ENCODE measurements at regions not wholly inside any gene's neighbourhood (a gene's known extent, or its start where the extent isn't known, plus 50 kb on each side); places are given as distances from the start of the nearest gene placed in this dataset.
"Not testable (repeated sequence)": the region's sequence is repeated elsewhere in the genome, so short reads cannot be mapped to it uniquely, and the experiment has no call there.

DNA sequence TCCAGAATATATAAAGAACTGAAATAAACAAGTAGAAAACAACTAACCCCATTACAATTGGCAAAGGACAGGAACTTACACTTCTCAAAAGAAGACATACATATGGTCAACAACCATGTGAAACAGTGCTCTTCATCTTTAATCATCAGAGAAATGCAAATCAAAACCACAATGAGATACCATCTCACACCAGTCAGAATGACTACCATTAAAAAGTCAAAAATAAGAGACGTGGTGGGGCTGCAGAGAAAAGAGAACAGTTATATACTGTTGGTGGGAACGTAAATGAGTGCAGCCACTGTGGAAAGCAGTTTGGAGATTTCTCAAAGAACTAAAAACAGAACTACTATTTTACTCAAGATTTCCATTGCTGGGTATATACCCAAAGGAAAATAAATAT, 1696.3 kb upstream of the TMEFF2 start:
- no peak for DNase-seq

DNA sequence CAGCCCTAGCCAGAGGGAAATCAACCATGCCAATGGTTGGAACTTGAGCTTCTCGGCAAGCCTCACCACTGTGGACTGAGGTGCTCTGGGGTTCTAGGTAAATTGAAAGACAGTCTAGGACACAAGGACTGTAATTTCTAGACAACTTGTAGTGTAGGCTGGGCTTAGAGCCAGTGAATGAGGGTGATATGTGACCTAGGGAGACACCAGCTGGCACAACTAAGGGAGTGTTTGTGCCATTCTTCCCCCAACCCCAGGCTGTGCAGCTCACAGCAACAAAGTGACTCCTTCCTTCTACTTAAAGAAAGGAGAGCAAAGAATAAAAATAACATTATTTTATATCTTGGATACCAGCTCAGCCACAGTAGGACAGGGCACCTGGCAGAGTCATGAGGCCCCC, 1690.7 kb upstream of the TMEFF2 start:
- DNase-seq = no peak

DNA sequence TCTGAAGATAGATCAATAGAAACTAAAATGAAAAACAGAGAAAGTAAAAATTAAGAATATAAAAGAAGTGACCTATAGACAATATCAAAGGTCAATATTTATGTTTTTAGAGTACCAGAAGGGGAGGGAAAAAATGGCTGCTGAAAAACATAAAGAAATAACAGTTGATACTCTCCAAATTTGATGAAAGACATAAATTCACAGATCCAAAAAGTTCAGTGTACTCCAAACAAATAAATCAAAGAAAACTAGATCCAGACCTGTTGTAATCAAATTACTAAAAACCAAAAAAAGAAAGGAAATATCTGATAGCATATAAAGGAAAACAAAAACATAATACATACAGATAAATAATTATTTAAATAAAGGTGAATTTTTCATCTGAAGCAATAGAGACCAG, 1689.1 kb upstream of the TMEFF2 start:
- no peak for DNase-seq

DNA sequence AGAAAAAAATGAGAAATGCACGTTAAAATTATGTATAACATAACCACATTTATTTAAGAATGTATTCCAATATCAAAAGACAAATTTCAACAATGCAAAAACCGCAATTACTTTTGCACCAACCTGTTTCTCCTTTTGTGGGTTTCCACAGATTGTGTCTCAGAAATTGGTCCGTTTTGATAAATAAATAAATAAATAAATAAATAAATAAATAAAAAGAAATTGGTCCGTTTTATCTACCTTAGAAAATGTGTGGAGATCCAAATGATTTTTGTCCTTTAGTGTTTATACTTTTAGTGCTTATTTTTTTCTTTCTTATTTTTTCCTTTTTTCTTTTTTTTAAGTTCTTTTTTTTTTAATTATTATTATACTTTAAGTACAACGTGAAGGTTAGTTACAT, 1682.2 kb upstream of the TMEFF2 start:
- DNase-seq = no peak

DNA sequence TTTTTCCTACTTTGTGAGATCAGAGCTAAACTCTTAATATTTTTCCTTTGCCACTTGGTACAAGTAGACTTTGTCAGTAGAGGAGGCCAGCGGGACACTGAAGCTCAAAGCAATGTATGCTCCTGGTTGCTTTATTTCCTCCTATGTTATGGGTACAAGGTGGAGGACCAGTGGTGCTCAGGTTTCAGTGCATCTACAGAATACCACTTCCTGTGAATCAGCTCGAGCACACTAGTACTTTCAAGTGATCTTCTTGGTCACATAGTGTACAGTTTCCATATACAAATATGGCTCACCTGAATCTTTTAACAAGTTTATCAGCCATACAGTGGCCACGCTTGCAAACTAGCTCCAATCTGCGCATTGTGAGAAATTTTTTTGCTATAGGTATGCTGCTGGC, 1674.8 kb upstream of the TMEFF2 start:
- DNase-seq = no peak

DNA sequence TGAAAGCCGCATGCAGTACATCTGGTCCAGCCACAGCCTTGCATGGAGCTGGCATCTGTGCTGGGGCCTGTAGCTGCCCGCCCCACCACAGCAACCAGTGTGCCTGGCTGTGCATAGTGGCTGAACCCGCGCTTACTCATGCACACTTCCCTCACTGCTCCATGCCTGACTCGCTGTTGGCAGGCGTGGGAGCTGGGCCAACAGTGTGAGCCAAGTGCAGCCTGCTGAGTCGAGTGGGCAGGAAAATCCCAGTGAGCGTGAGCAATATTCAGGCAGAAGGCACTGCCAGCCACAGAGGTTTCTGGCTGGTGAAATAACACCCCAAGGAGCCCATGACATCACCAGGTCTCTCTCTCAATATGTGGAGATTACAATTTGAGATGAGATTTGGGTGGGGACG, 1674.1 kb upstream of the TMEFF2 start:
- peak; percentile 0 for DNase-seq

DNA sequence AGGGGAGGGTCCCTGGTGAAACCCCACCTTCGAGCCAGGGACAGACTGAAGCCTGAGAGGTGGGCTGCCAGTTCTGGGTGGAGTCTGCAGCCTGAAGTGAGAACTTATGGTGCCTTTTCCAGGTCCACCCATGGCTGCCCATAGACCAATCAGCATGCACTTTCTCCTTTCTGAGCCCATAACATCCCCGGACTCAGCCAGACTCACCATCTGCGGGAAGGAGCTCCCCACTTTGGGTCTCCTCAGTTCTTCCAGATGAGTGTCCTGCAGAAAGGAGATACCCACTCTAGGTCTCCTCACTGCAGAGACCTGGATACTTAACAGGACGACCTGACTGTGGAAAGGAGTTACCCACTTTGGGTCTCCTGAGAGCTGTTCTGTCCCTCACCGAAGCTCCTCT, 1673.4 kb upstream of the TMEFF2 start:
- no peak for DNase-seq

DNA sequence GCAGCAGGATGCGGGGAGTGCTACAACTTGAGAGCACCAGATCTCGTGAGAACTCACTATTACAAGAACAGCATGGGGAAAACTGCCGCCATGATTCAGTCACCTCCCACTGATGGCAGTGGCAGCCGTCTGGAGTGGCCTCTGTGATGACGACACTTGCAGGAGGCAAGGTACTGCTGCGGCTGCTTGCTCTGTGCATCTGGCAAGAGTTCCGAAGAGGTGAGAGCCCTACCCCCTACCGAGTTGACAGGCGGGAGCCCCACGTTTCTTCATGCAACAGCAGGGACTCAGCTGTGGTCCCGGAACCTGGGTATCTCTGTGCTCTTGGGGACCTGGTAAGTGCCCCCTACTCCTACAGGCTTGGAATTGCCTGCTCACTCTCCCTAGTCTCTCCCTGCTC, 1672.7 kb upstream of the TMEFF2 start:
- no peak for DNase-seq

DNA sequence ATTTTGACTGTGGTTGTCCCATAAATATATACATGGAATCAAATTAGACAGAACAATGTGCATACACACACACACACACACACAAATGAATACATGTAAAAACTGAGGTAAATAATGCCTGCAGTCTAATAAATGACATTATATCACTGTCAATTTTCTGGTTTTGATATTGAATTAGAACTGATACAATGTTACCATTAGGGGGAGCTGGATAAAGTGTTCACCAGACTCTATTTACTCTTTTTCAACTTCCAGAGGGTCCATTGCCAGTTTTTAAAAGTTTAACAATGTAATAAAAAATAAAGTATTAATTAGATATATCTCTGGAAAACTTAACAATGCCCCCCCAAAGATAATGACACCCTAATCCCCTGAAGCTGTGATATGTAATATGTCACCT, 1666.8 kb upstream of the TMEFF2 start:
- DNase-seq = no peak

DNA sequence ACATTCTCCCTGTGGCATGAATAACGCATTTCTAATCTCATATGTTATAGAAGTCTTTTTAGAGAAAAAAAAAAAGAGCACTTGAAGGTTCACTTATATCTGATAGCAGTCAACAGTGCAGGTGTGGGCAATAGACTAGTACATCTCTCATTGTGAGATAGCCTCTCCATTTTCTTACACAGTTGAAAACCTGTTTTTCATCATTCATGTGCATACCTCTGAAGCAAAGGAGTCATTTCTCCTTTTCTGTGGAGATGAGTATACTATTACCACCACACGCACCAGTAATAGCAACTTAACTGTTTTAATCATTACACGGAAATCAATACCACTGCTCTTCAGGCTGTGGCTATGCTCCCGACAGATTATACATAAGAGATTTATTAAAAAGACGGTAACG, 1653.3 kb upstream of the TMEFF2 start:
- DNase-seq = no peak

DNA sequence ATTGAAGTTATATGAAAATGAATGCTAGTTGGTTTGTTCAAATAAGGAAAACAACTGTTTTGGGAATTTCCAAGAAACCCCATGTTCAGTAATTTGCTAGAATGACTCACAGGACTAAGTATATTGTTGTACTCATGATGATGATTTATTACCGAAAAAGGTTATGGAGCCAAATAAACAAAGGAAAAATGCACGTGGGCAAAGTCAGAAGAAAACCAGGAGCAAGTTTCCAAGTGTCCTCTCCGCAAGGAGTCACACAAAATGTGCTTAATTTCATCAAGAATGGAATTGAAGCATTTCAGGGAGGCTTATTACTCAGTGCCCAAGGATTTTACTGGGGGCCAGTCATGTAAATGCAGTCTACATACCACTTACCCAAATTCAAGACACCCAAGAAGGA, 1652.4 kb upstream of the TMEFF2 start:
- DNase-seq = peak; percentile 61

DNA sequence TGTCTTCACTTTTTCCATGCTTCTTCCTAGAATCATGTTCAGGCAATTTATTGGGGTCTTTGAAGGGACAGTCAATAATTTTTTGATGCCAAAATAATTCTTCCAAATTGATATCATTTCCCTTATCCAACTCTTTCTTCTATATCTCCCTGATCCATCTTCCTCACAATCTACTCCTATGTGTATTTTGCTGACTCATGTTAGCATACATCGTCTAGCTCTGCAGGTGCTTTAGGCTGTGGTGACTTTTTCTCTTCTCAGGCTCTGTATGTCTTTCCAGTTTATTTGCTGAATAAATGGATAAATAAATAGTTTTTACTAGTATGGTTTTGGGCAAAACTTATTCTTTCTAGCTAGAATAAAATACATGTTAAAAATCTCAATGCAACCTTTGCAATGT, 1650.9 kb upstream of the TMEFF2 start:
- no peak for DNase-seq

DNA sequence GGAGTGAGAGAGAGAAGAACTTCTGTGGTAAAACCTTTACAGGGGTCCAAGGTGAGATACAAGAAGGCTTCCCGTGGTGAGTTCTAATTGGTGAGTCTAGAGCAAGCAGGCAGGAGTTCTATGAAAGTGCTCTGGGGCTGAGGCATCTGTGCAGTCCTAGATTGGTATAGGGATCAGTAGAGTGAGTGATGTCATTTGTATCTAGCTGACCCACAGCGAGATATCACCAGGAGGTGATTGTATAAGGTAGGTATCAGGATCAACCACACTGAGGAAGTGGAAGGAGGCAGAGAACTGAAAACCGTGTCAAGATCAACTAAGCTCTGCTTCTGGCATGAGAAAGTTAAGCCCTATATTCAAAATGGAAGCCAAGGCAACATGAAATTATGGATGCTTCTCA, 1648.9 kb upstream of the TMEFF2 start:
- DNase-seq = no peak

DNA sequence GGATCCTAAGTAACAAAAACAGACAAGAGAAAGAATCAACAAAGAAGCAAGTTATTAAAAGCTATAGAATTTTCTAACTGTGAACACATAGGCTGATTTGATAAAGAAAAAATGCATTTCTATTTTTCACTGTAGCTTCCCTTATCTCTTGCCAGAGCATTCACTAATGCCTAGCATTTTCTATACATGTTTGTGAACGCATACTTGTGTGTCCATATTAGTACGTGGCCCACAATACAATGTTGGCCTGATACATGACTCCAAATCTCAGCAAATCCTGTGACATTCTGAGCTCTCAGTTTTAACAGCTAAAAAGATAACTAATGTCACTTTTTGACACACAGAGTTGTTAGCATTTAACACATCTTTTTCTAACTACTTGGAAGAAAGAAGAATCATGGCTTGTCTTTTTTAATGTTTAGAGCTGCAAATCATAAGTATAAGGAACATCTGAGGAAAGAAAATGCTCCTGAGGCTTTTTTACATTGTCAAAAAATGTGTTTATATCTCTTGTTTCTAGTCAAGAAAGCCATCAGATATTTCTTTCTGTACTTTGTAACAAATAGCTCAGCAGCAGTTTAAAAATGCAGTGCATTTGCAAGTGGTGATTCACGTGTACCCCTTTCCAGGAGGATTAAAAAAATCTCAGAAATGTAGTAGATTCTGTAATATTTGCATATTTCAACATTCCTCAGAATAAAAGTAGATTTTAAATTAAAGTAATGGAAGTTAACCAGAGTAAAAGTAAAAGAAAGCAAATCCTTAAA, 1646.8 kb upstream of the TMEFF2 start:
- peak; percentile 76 for DNase-seq

DNA sequence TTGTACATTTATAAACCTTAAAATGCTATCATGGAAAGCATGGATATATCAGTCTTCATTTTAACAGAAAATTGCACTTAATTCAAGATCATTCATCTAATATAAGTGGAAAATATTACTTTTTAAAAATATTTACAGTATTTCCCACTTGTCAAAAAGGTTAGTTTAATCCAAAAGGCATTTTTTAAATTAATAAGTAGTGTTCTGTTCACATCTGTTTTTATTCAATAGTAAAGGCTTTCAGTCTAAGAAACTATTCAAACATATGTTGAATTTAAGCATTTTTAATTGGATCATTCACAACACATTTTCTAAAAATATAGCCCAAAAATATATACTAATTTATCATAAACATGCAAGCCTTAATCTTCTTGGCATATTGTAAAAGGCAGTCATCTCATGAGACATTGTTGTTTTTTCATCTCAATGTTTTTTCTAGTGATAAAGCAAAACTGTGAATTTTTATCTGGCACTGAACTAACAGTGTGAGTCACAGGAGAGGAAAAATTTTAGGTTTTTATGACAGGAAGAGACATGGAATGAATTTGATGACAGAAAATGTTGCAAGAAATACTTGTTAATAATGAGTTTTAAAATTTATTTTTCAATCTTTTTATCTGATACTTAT, 1642.5 kb upstream of the TMEFF2 start:
- DNase-seq = peak; percentile 79

DNA sequence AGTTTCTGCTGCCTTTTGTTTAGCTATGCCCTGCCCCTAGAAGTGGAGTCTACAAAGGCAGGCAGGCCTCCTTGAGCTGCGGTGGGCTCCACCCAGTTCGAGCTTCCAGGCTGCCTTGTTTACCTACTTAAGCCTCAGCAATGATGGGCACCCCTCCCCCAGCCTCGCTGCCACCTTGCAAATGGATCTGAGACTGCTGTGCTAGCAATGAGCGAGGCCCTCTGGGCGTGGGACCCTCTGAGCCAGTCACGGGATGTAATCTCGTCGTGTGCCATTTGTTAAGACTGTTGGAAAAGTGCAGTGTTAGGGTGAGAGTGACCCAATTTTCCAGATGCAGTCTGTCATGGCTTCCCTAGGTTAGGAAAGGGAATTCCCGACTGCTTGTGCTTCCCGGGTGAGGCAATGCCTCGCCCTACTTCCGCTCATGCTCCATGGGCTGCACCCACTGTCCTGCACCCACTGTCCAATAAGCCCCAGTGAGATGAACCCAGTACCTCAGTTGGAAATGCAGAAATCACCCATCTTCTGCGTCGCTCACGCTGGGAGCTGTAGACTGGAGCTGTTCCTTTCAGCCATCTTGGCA, 1641.8 kb upstream of the TMEFF2 start:
- not testable (repeated sequence) for DNase-seq

DNA sequence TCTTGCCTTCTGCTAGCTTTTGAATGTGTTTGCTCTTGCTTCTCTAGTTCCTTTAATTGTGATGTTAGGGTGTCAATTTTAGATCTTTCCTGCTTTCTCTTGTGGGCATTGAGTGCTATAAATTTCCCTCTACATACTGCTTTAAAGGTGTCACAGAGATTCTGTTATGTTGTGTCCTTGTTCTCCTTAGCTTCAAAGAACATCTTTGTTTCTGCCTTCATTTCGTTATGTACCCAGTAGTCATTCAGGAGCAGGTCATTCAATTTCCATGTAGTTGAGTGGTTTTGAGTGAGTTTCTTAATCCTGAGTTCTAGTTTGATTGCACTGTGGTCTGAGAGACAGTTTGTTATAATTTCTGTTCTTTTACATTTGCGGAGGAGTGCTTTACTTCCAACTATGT, 1639.2 kb upstream of the TMEFF2 start:
- peak; percentile 67 for DNase-seq

DNA sequence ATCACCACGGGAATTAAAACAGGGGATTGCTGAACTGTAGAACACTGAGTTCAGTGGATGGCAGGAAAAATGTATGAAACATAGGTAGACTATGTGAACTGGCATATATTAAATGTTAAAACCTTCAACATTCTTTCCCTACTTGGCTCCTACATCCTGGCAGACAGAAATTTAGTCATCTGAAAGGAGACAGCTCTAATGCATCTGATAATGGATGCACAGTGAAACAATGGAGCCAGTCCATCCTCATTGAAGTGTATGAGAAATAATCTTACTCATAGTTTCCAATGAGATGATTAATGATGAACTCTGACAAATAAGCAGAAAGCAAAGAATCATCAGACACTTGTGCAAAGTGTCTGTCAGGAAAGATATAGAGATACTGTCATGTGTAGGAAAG, 1629.7 kb upstream of the TMEFF2 start:
- DNase-seq = peak; percentile 87

DNA sequence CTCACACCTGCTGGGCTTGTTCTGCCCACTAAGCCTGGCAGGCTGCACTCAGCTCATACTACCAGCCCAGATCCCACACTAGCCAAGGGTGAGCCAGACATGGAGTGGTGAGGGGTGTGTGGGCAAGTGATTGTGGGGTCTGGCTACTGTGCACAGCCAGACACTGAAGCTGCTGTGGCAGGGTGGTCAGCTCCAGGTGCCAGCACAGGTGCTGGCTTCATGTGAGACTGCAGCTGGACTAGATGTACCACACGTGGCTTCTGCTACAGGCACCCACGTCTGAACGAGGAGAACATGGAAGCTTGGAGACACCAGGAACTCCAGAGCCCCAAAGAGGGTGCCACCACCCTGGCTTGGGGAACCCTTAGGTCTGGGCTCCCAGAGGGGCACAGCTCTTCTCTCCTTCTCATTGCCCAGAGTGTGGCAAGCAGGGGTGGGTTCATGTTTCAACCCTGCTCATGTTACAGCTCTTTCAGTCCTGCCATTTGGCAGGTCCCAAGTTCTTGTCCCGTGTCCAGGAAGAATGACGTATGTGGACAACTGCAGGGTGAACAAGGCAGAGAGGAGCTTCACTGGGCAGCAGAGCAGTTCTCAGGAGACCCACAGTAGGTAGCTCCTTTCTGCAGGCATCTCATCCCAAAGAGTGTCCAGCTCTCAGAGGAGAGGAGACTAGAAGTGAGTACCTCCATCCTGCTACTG, 1624.2 kb upstream of the TMEFF2 start:
- no peak for DNase-seq

DNA sequence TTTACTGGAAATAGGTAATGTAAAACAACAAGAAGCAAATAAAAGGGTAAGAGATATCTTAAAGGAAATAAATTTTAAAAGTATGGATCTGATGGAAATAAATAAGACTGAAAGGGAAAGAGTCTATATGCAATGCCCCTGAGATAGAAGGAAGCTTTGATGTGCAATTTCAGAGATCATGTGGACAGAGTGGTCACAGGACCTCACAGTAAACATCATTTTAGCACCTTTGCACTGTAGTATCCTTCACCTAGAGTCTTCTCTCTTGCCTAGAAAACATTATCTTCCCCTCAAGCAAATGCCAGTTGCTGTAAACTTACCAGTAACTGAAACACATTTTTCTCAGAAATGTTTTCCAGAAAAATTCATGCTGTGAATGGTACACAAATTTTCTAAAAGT, 1621.3 kb upstream of the TMEFF2 start:
- no peak for DNase-seq

DNA sequence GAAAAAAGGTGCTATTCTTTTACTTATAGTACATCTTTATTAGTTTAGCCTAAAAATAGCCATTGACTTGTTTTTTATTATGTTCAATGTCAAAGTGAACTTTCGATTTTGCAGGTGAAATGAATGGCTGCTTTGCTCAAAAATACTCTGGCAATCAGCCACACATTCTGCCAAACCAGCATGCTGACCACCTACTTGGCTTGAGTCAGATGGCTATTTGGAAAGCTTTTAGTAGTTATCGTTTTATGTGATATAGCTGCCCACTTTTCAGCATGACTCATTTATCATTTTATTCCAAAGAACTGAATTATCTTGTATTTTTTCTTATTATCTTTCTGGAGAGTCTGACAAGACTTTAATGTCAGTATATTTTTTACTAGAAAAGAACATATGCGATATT, 1615.8 kb upstream of the TMEFF2 start:
- no peak for DNase-seq

DNA sequence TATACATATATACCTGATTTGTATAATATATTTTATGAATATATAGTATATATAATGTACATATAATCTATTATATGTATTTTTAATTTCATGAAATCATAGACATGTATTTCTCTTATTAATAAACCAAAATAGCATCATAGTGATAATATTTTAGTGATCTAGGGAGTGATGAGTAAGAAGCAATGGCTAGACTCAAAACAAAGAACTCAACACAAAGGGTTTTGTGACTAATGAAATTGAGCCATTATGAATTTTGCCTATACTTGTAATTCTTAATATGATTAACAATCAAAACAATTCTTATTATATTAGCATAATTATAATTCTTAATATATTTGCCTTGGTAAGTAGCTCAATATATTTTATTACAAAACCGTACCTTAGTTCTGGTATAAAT, 1614.1 kb upstream of the TMEFF2 start:
- no peak for DNase-seq

DNA sequence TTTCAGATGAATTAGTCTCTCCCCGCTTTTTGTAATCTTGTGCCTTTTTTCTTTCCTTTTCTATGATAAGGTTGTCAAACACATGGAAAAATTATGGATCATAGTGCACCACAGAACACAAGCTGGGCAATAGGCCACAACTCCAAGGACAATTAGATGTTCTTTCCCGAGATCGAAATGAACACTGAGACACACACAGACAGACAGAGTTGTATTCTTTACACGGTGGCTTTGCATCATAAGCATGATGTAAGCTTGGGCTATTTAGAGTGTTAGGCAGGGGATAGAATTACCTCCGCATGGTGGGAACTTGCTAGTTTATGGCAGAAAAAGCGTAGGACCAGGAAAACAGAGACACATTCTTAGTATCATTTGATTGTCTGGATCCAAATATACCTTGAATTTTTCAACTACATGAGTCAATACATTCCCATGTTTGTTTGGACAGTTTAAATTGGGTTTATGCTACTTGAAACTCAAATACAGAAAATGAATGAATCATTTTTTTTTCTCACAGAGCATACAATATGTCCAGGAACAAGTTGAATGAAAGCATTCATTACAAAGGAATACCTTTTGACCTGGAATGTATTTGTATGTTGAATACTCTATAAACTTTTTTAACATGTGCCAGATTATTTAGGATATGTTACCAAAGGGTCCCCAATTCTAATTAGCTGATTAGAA, 1611.5 kb upstream of the TMEFF2 start:
- DNase-seq = no peak
